GM21360 (cell line): ENCODE measurements at regions not wholly inside any gene's neighbourhood (a gene's known extent, or its start where the extent isn't known, plus 50 kb on each side); places are given as distances from the start of the nearest gene placed in this dataset.
"Not testable (repeated sequence)": the region's sequence is repeated elsewhere in the genome, so short reads cannot be mapped to it uniquely, and the experiment has no call there.

Experiments used
- ATAC-seq: cut with Tn5 transposase; IDR thresholded peaks from one replicate; pipeline ENCODE4 v1.9.1; 2021; ENCODE audit warnings: mild to moderate bottlenecking, moderate library complexity; ENCODE audit not compliant: unreplicated experiment

DNA sequence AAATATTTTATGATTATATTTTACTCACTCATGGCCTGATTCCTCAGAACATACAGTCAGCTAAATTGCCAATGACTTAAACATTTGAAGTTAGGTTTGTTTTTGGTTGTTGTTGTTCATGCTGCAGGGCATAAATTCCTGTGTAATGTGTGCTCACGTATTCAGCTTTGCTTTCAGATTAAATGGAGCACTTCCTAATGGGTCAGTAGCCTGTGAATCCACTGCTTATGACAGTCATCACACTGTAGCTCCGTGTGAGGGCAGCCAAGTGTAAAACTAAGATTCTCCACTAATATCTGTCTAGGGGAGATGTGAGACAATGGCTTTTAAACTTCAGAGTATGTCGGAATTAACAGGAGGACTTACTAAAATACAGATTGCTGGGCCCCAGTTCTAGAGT is 955.8 kb downstream of the SPATA31A7 start:
- not testable (repeated sequence) for ATAC-seq
